ENCODE measurements at regions not wholly inside any gene's neighbourhood (a gene's known extent, or its start where the extent isn't known, plus 50 kb on each side); places are given as distances from the start of the nearest gene placed in this dataset.

GRCh38 chr6:170134471-170135440 is 156.1 kb downstream of the DLL1 start:
- ChIA-PET POLR2A (ENCODE audit: low non-redundant PET) (no interaction called here), CTCF (no interaction called here)
- TF ChIP-seq, protein P1, sequence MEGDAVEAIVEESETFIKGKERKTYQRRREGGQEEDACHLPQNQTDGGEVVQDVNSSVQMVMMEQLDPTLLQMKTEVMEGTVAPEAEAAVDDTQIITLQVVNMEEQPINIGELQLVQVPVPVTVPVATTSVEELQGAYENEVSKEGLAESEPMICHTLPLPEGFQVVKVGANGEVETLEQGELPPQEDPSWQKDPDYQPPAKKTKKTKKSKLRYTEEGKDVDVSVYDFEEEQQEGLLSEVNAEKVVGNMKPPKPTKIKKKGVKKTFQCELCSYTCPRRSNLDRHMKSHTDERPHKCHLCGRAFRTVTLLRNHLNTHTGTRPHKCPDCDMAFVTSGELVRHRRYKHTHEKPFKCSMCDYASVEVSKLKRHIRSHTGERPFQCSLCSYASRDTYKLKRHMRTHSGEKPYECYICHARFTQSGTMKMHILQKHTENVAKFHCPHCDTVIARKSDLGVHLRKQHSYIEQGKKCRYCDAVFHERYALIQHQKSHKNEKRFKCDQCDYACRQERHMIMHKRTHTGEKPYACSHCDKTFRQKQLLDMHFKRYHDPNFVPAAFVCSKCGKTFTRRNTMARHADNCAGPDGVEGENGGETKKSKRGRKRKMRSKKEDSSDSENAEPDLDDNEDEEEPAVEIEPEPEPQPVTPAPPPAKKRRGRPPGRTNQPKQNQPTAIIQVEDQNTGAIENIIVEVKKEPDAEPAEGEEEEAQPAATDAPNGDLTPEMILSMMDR (conservative IDR thresholded peaks at IDR 0.05; ENCODE audit: low read depth): no peak
- no peak for DNase-seq (ENCODE audit: low spot score)
- no peak overlapping the region for H3K27ac ChIP-seq

- no peak for DNase-seq (ENCODE audit: low spot score)
- ChIA-PET CTCF (no interaction called here), POLR2A (ENCODE audit: low non-redundant PET) (no interaction called here)
- no peak overlapping the region for H3K27ac ChIP-seq
- TF ChIP-seq, protein P1 (conservative IDR thresholded peaks at IDR 0.05; ENCODE audit: low read depth): no peak
Observed at GRCh38 chr6:170134031-170134470, 156.8 kb downstream of the DLL1 start.

DNA sequence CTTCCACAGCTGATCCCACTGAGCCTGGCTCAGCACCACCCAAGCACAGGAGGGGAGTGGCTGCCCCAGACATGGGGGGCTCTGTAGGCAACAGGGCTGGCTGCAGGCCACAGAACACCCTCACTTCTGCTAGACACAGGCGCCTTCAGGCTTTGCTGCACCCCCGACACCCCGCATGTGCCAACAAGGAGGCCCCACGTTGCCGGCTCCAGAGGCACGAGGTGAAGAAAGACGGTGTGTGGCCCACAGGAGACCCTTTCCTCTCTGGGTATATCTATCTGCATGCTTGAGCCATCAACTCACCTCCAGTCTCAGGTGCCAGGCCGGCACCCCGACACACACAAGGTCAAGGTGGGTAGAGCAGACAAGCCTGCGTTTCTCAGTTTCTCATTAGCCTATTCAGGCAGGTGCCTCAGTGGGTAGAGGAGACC is 158.3 kb downstream of the DLL1 start:
- POLR2A ChIA-PET (ENCODE audit: low non-redundant PET): no interaction called here
- no peak for DNase-seq (ENCODE audit: low spot score)
- no peak overlapping the region for H3K27ac ChIP-seq
- TF ChIP-seq, protein P1 (conservative IDR thresholded peaks at IDR 0.05; ENCODE audit: low read depth): no peak
- CTCF ChIA-PET: no interaction called here

- TF ChIP-seq, protein P1 (conservative IDR thresholded peaks at IDR 0.05; ENCODE audit: low read depth): no peak
- H3K27ac ChIP-seq: peak overlapping the region; percentile 65; the same call in 1 of the 2 replicates
- ChIA-PET POLR2A (ENCODE audit: low non-redundant PET) (no interaction called here), CTCF (no interaction called here)
- no peak for DNase-seq (ENCODE audit: low spot score)
Observed at GRCh38 chr6:170132011-170132521, 158.8 kb downstream of the DLL1 start.

- H3K27ac ChIP-seq: peak overlapping the region; percentile 65; the same call in 1 of the 2 replicates
- CTCF ChIA-PET: no interaction called here
- TF ChIP-seq, protein P1 (conservative IDR thresholded peaks at IDR 0.05; ENCODE audit: low read depth): no peak
- POLR2A ChIA-PET (ENCODE audit: low non-redundant PET): no interaction called here
- DNase-seq (ENCODE audit: low spot score): no peak
Observed at GRCh38 chr6:170131351-170131750, 159.5 kb downstream of the DLL1 start.

DNA sequence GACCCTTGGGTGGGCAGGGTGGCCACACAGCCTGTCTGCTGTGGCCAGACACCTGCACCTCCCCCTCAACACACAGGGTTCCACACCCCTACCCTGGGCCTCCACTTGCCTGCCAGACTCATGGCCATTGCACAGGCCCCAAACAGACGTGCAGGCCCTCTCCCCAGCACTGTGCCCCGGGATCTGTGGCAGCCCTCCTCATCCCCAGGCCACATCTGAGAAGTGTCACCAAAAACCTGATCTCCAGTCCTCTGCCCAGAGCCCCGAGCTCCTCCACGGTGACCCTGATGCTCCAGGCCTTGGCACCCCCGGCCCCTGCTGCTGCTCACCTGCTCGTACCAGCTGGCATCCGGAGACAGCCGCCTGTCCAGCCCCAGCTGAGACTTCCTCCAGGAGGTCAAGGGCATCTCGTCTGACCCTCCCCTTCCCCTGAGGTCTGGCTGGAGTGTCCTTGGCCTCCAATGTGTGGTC is 160.1 kb downstream of the DLL1 start:
- DNase-seq (ENCODE audit: low spot score): no peak
- POLR2A ChIA-PET (ENCODE audit: low non-redundant PET): no interaction called here
- H3K27ac ChIP-seq: peak overlapping the region; percentile 65
- CTCF ChIA-PET: interaction anchor here (0.9 kb wide), 1 partner anchor 11 kb away, joined by 4 read pairs; no protein-coding TSS in a partner anchor
- TF ChIP-seq, protein P1 (conservative IDR thresholded peaks at IDR 0.05; ENCODE audit: low read depth): no peak

Measured in RWPE1 (cell line).